HUES64 (cell line): ENCODE measurements at regions not wholly inside any gene's neighbourhood (a gene's known extent, or its start where the extent isn't known, plus 50 kb on each side); places are given as distances from the start of the nearest gene placed in this dataset.
"Not testable (repeated sequence)": the region's sequence is repeated elsewhere in the genome, so short reads cannot be mapped to it uniquely, and the experiment has no call there.

Source experiments
- H3K27ac ChIP-seq: 2 replicates; pipeline ENCODE4 v1.7.0; 2013; ENCODE audit warnings: low read depth, low read length, inconsistent platforms
- H3K27me3 ChIP-seq: 2 replicates; pipeline ENCODE4 v1.6.1; 2013; ENCODE audit warnings: mild to moderate bottlenecking, low read length; ENCODE audit not compliant: insufficient read depth
- H3K36me3 ChIP-seq: 2 replicates; pipeline ENCODE4 v1.6.1; 2013; ENCODE audit warnings: mild to moderate bottlenecking, low read length; ENCODE audit not compliant: insufficient read depth
- H3K4me1 ChIP-seq: 2 replicates; pipeline ENCODE4 v1.6.1; 2013; ENCODE audit warnings: mild to moderate bottlenecking, low read length, moderate library complexity; ENCODE audit not compliant: insufficient read depth
- H3K4me3 ChIP-seq: 2 replicates; pipeline ENCODE4 v1.5.1; 2013; ENCODE audit warnings: mild to moderate bottlenecking, low read length, moderate library complexity
- H3K9ac ChIP-seq: 2 replicates; pipeline ENCODE4 v1.6.1; 2013; ENCODE audit warnings: mild to moderate bottlenecking, low read depth, low read length
- H3K9me3 ChIP-seq: 2 replicates; pipeline ENCODE4 v1.6.1; 2013; ENCODE audit warnings: low read depth, low read length; ENCODE audit not compliant: insufficient read depth
- WGBS: fragments of 150-250, 120-280 bp; methylation state at CpG from one replicate; pipeline ENCODE4 v1.1.7; 2013; ENCODE audit warnings: missing lambda C conversion rate; 5-methylcytosine and 5-hydroxymethylcytosine counted together

DNA sequence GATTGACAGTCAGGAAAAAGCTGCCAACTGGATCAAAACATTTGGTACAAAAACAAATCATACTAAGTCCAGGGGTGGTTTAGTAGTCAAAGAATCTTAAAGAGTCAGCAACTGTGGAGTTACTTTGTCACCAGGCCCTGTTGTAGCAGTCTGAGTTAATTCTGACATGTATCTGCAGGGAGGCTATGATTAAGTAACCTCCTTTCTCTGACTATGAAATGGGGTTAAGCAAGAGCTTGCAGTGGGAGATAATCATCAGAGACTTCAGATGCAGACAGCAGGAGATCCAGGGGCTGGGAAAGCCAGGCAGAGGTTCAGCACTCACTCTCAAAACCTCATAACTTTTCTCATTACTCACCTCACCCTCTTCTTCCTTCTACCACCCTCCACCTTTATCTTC lies 99.2 kb upstream of the BTG3 start:
- Histone ChIP-seq H3K27me3 (no peaks in the 10 kb centered on the region), H3K4me3 (no peak overlapping the region), H3K36me3 (no peaks in the 10 kb centered on the region), H3K9me3 (peaks cover 35% of the 10 kb centered on the region), H3K9ac (no peak overlapping the region), H3K27ac (no peak overlapping the region), H3K4me1 (no peaks in the 10 kb centered on the region)

DNA sequence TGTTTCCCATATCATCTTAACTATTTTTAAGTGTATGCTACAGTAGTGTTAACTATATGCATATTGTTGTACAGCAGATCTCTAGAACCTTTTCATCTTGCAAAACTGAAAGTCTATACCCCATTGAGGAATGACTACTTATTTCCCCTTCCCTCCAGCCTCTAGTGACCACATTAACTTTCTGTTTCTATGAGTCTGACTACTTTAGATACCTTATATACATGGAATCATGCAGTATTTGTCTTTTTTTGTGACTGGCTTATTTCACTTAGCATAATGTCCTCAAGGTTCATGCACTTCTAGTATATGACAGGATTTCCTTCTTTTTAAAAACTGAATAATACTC lies 96.5 kb upstream of the BTG3 start:
- Histone ChIP-seq H3K9ac (no peak overlapping the region), H3K27me3 (no peaks in the 10 kb centered on the region), H3K36me3 (no peaks in the 10 kb centered on the region), H3K27ac (no peak overlapping the region), H3K9me3 (peaks cover 27% of the 10 kb centered on the region), H3K4me3 (no peak overlapping the region), H3K4me1 (no peaks in the 10 kb centered on the region)

DNA sequence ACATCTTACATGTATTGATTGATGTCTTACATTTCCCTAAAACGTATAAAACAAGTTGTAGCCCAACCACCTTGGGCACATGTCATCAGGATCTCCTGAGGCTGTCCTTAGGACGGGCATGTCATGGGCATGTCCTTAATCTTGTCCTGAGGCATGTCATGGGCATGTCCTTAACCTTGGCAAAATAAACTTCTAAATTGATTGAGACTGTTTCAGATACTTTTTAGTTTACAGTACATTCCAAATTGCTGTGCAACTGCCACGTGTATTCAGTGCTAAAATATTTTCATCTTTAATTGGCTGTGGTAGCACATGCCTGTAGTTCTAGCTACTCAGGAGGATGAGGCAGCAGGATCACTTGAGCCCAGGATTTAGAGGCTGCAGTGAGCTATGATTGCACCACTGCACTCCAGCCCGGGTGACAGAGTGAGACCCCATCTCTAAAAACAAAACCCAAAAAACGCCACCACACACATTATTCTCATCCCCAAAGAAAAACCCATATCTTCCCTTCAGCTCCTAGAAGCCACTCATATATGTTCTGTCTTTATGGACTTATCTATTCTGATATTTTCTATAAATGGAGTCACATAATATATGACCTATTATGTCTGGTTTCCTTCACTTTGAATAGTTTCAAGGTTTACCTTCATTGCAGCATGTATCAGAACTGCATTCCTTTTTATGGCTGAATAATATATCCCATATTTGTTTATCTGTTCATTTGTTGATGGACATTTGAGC lies 96.0 kb upstream of the BTG3 start:
- Histone ChIP-seq H3K4me3 (no peak overlapping the region), H3K27ac (no peak overlapping the region), H3K27me3 (no peaks in the 10 kb centered on the region), H3K9ac (no peak overlapping the region), H3K36me3 (no peaks in the 10 kb centered on the region), H3K9me3 (peaks cover 24% of the 10 kb centered on the region), H3K4me1 (no peaks in the 10 kb centered on the region)
- WGBS, result 96% methylated on average over 5 of the region's 5 CpGs

DNA sequence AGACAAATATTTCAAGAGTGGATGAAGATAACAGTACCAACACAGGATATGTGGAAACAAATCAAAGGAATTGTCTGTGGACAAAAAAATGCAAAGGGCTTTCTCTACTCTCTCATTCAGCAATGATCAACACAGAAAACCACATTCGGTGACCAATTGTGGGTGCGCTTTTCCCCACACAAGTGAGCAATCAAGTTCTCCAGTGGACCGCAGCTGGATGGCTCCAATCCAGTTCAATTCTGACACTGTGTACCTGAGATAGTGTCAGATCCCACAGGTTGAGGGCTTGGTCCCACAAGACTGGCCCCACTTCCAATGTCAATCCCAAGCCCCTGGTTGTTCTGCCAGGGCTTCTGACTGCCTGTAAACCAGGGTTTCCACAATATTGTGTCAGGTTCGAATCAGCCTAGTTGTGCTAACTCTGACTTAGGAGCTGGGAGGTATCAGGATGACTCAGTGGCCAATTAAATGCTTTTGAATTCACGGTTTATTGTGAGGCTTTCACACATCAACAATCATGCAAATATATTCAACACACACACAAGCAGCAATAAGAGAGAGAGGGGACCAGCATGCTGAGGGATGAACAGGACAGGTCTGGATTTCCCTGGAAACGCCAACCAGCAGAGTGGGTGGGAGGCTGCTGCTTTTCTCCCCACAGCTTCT lies 87.0 kb upstream of the BTG3 start:
- Histone ChIP-seq H3K9me3 (0 out of 2 replicates have a peak, but pooled peaks cover 7% of the 10 kb centered on the region), H3K4me3 (no peak overlapping the region), H3K4me1 (no peaks in the 10 kb centered on the region), H3K27me3 (no peaks in the 10 kb centered on the region), H3K36me3 (no peaks in the 10 kb centered on the region), H3K9ac (no peak overlapping the region), H3K27ac (no peak overlapping the region)
- WGBS, result 93% methylated on average over 6 of the region's 6 CpGs

DNA sequence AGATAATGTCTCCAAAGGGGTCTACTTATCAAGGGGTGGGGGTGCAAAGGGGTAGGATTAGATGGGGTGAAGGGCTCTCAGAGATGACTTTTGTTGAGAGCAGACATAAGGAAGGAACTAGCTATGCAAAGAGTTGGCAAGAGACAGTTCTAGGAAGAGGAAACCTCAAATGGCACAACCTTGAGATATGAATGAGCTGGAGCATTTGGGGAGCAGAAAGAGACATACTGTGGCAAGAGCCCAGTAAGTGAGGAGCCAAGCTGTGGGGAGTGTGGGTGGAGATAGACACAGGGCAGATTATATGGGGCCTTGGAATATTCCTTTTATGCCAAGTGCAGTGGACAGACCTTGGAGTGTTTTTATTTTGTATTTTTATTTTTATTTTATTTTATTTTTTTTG lies 84.8 kb upstream of the BTG3 start:
- Histone ChIP-seq H3K27ac (no peak overlapping the region), H3K4me1 (no peaks in the 10 kb centered on the region)

DNA sequence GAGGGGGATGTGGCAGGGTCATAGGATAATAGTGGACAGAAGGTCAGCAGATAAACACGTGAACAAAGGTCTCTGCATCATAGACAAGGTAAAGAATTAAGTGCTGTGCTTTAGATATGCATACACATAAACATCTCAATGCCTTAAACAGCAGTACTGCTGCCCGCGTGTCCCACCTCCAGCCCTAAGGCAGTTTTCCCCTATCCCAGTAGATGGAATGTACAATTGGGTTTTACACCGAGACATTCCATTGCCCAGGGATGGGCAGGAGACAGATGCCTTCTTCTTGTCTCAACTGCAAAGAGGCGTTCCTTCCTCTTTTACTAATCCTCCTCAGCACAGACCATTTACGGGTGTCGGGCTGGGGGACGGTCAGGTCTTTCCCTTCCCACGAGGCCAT lies 81.7 kb upstream of the BTG3 start:
- H3K36me3 ChIP-seq, H3K27me3 ChIP-seq, H3K9ac ChIP-seq, H3K9me3 ChIP-seq, H3K4me1 ChIP-seq, H3K4me3 ChIP-seq, H3K27ac ChIP-seq: not testable (repeated sequence)
- 75% methylated on average over 9 of the region's 9 CpGs for WGBS

More for the DNA sequence above, 84.8 kb upstream of the BTG3 start:
- H3K4me3 ChIP-seq, result no peak overlapping the region
- H3K9me3 ChIP-seq, result 0 out of 2 replicates have a peak, but pooled peaks cover 2% of the 10 kb centered on the region
- no peak overlapping the region for H3K9ac ChIP-seq
- H3K27me3 ChIP-seq, result no peaks in the 10 kb centered on the region
- H3K36me3 ChIP-seq, result no peaks in the 10 kb centered on the region

DNA sequence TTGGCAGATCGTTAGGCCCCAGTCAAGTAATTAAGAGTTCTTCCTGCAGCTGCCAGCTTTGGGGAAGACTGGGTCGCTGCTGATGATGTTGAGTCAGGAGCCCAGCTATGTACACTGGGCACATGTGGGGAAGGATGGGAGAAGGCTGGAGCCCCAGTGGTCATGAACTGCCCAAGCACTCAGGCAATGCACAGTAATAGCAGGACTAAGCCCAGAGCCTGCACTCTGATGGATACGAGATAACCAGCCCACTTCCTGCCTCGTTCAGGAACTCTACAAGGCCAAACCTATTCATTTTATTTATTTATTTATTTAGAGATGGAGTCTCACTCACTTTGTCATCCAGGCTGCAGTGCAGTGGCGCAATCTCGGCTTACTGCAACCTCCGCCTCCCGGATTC lies 81.1 kb upstream of the BTG3 start:
- 87% methylated on average over 8 of the region's 8 CpGs for WGBS
- H3K9ac ChIP-seq, result no peak overlapping the region
- no peak overlapping the region for H3K4me3 ChIP-seq
- H3K27ac ChIP-seq, result no peak overlapping the region
- peaks cover 8% of the 10 kb centered on the region for H3K4me1 ChIP-seq
- H3K27me3 ChIP-seq, result no peaks in the 10 kb centered on the region
- no peaks in the 10 kb centered on the region for H3K36me3 ChIP-seq
- 0 out of 2 replicates have a peak, but pooled peaks cover 2% of the 10 kb centered on the region for H3K9me3 ChIP-seq

DNA sequence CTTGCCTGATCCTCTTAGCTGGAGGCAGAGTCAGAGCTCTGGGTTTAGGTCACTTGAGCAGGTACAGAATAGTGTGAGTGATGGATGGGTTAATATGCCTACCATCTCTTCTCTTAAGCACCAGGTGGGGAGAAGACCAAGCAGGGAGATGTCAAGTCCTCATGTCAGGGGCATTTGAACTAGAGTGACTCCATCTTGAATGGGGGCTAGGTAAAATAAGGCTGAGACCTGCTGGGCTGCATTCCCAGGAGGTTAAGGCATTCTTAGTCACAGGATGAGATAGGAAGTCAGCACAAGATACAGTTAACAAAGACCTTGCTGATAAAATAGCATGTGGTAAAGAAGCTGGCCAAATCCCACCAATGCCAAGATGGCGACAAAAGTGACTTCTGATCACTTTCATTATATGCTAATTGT lies 77.4 kb upstream of the BTG3 start:
- H3K9me3 ChIP-seq, result peaks cover 8% of the 10 kb centered on the region; the same call in 1 of the 2 replicates
- no peaks in the 10 kb centered on the region for H3K27me3 ChIP-seq
- no peak overlapping the region; the same call in 1 of the 2 replicates for H3K27ac ChIP-seq
- no peaks in the 10 kb centered on the region for H3K36me3 ChIP-seq
- no peak overlapping the region for H3K9ac ChIP-seq
- peaks cover 8% of the 10 kb centered on the region for H3K4me1 ChIP-seq
- H3K4me3 ChIP-seq, result no peak overlapping the region
- WGBS, result 100% methylated on average over 1 of the region's 1 CpG

DNA sequence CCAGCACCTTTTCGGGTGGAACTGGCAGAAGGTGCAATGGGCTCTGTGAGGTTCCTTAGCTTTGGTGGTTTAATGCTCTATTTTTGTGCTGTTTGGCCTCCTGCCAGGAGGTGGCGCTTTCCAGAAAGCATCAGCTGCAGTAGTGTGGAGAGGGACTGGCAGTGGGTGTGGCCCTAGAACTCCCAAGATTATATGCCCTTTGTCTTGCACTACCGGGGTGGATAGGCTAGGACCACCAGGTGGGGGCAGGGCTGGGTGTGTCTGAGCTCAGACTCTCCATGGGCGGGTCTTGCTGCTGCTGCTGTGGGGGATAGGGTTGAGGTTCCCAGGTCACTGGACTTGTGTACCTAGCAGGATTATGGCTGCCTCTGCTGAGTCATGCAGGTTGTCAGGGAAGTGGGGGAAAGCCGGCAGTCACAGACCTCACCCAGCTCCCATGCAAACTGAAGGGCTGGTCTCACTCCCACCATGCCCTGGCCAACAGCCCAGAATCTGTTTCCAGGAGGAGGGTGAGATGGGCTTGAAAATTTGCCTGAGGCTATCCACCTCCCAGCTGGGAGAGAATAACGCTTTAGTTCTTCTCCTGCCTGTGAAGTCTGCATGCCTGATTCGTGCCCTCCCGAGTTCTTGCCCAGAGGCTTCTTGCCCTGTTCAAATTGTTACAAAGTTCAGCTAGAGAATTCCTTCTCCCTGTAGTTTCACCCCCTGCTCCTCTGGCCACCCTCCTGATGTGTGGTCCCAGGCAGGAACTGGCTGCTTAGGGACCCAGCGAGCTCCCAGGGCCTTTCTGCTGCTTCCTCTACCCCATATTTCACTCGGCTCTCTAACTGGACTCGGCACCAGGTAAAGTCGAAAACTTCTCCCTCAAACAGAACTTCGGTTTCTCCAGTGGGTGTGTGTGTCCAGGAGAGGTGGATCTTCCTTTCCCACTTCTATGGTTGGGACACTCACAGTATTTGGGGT lies 76.5 kb upstream of the BTG3 start:
- Histone ChIP-seq H3K9me3 (peaks cover 8% of the 10 kb centered on the region; the same call in 1 of the 2 replicates), H3K36me3 (no peaks in the 10 kb centered on the region), H3K4me1 (peaks cover 8% of the 10 kb centered on the region), H3K27ac (peak overlapping the region; percentile 30; the same call in 1 of the 2 replicates), H3K4me3 (no peak overlapping the region), H3K9ac (no peak overlapping the region), H3K27me3 (no peaks in the 10 kb centered on the region)
- 79% methylated on average over 13 of the region's 13 CpGs for WGBS

DNA sequence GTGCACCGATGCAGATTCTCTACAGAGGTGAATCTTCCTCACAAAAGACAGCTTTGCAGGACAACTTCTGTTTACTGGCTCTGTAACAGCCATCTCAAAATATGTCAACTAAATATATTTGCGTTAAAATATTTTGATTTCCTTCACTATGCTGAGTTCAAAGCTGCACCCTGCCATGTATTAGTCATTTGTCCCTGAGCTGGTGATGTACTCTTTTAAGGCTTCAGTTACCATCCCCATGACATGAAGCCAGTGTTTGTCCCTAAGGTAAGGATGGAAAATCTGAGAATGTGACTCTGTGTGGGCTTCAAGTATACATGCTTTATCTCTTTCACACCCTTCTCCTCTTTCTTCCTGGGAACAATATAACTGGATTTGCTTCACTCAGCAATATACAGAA lies 70.2 kb upstream of the BTG3 start:
- no peak overlapping the region for H3K27ac ChIP-seq
- no peak overlapping the region for H3K9ac ChIP-seq
- 99% methylated on average over 2 of the region's 2 CpGs for WGBS
- no peaks in the 10 kb centered on the region for H3K4me1 ChIP-seq
- peaks cover 3% of the 10 kb centered on the region; the same call in 1 of the 2 replicates for H3K9me3 ChIP-seq
- no peaks in the 10 kb centered on the region for H3K36me3 ChIP-seq
- H3K27me3 ChIP-seq, result no peaks in the 10 kb centered on the region
- H3K4me3 ChIP-seq, result no peak overlapping the region

DNA sequence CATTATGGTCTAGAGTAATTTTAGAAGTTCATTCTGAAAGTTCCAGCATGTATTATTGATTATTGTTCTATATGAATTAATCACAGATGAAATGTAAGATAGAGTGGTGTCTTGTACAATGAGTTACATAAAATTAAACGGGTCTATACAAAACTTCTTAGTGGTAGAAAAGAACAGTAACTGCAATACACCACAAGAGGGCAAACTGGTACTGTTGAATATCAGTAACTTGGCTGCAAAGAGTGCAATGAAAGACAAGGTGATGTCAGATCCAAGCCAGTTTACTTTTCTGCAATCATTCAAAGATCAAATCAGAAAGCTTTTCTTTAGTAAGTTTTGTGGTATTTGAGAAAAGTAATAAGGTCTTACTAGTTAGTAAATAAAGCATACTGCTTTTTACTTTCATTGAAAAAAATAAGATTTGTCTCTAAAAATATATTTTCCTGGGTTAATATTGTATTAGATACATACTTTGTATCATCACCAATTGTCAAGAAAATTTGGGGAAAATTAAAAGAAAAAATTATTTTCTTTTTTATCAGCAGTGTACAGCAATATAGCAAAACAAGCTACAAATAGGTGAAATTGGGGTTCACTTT lies 66.4 kb upstream of the BTG3 start:
- peaks cover 8% of the 10 kb centered on the region for H3K4me1 ChIP-seq
- H3K36me3 ChIP-seq, result no peaks in the 10 kb centered on the region
- no peak overlapping the region for H3K4me3 ChIP-seq
- WGBS, result no CpG with 5 or more reads among the region's 1 CpG
- no peak overlapping the region for H3K27ac ChIP-seq
- no peaks in the 10 kb centered on the region for H3K27me3 ChIP-seq
- no peaks in the 10 kb centered on the region for H3K9me3 ChIP-seq
- H3K9ac ChIP-seq, result no peak overlapping the region
